BLaER1 treated with 17β-estradiol and CSF1 and Interleukin-3, amounts not matched to agents 10 nM and 100 nM (cell line): ENCODE measurements at regions not wholly inside any gene's neighbourhood (a gene's known extent, or its start where the extent isn't known, plus 50 kb on each side); places are given as distances from the start of the nearest gene placed in this dataset.
A peak's percentile ranks its signal among the peaks of the same experiment; 100 is the strongest.

Experiments used
- H3K27ac ChIP-seq, 11 experiments: shearing (Covaris generic); formaldehyde crosslinking; 2 replicates each; pipeline ENCODE4 v1.8.1; 2022
- H3K27me3 ChIP-seq, 11 experiments: shearing (Covaris generic); formaldehyde crosslinking; 2 replicates each; pipeline ENCODE4 v1.8.1; 2022
- H3K36me3 ChIP-seq, 11 experiments: shearing (Covaris generic); formaldehyde crosslinking; 2 replicates each; pipeline ENCODE4 v1.8.1; 2022
- H3K4me1 ChIP-seq, 10 experiments: shearing (Covaris generic); formaldehyde crosslinking; 2 replicates each; pipeline ENCODE4 v1.8.1; 2022
- H3K4me2 ChIP-seq, 11 experiments: shearing (Covaris generic); formaldehyde crosslinking; 2 replicates each; pipeline ENCODE4 v1.8.1; 2022
- H3K4me3 ChIP-seq, 10 experiments: shearing (Covaris generic); formaldehyde crosslinking; 2 replicates each; pipeline ENCODE4 v1.8.1; 2022
- H3K9ac ChIP-seq, 11 experiments: shearing (Covaris generic); formaldehyde crosslinking; 2 replicates each; pipeline ENCODE4 v1.8.1; 2022
- H3K9me3 ChIP-seq, 11 experiments: shearing (Covaris generic); formaldehyde crosslinking; replicated peaks in 1 of 11; 2 replicates each; pipeline ENCODE4 v1.8.1; 2022
- H4K20me1 ChIP-seq, 11 experiments: shearing (Covaris generic); formaldehyde crosslinking; 2 replicates each; pipeline ENCODE4 v1.8.1; 2022
- Cebpa-rat ChIP-seq, 11 experiments: shearing (Covaris generic); IDR thresholded peaks; 2 replicates each; pipeline ENCODE4 v1.8.1; 2022

GRCh38 chr13:79119578-79120107, 286.4 kb downstream of the RBM26 start:
- peaks cover 0 to 8% (median 0%) of the 10 kb centered on the region in 11 experiments; a peak in 3 of 22 replicates for H3K9me3 ChIP-seq

DNA sequence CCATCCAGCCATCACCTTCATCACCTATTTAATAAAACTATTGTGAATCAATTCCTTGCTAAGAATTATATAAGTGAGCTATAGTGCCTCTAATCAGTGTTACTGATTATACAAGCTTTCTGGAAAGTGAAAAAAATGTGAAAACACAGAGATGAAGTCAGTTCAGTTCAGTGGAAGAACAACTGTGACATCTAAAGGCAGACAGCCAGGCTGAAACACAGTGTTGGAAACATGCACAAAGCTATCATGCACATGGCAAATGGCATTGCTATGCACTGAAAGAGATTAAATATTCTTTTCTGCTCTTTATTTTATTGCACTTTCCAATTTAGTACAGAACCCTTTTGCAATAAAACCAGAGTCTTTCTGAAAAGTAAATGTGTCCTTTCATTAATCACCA, 294.0 kb downstream of the RBM26 start:
- Histone ChIP-seq H3K27me3 (no peaks in the 10 kb centered on the region), H3K27ac (no peak overlapping the region)
- TF ChIP-seq Cebpa-rat (IDR thresholded peaks at IDR 0.05) = no peak

More at GRCh38 chr13:79119578-79120107, 286.4 kb downstream of the RBM26 start:
- Histone ChIP-seq H3K27ac (no peak overlapping the region), H3K4me3 (no peak overlapping the region), H3K4me2 (no peak overlapping the region), H3K4me1 (no peaks in the 10 kb centered on the region), H4K20me1 (no peaks in the 10 kb centered on the region), H3K36me3 (no peaks in the 10 kb centered on the region), H3K27me3 (no peaks in the 10 kb centered on the region), H3K9ac (no peak overlapping the region)
- TF ChIP-seq Cebpa-rat (IDR thresholded peaks at IDR 0.05) = no peak

GRCh38 chr13:79108914-79109643, 297.0 kb downstream of the RBM26 start:
- H3K9me3 ChIP-seq = no peaks in the 10 kb centered on the region
- no peak overlapping the region for H3K27ac ChIP-seq
- no peak overlapping the region for H3K9ac ChIP-seq
- no peaks in the 10 kb centered on the region for H3K27me3 ChIP-seq
- TF ChIP-seq Cebpa-rat (IDR thresholded peaks at IDR 0.05) = no peak
- H3K4me3 ChIP-seq = no peak overlapping the region
- H3K4me1 ChIP-seq = no peaks in the 10 kb centered on the region
- no peaks in the 10 kb centered on the region for H4K20me1 ChIP-seq
- no peak overlapping the region for H3K4me2 ChIP-seq
- H3K36me3 ChIP-seq = no peaks in the 10 kb centered on the region

More for the DNA sequence above, 294.0 kb downstream of the RBM26 start:
- H3K9me3 ChIP-seq = no peaks in the 10 kb centered on the region
- H3K4me3 ChIP-seq = no peak overlapping the region
- H3K4me2 ChIP-seq = no peak overlapping the region
- no peaks in the 10 kb centered on the region for H3K36me3 ChIP-seq
- no peaks in the 10 kb centered on the region for H3K4me1 ChIP-seq
- no peaks in the 10 kb centered on the region for H4K20me1 ChIP-seq
- H3K9ac ChIP-seq = no peak overlapping the region

GRCh38 chr13:79098596-79098995, 307.5 kb downstream of the RBM26 start:
- H4K20me1 ChIP-seq = no peaks in the 10 kb centered on the region
- no peak for TF ChIP-seq Cebpa-rat (IDR thresholded peaks at IDR 0.05)
- no peaks in the 10 kb centered on the region for H3K36me3 ChIP-seq
- H3K27me3 ChIP-seq = no peaks in the 10 kb centered on the region
- H3K27ac ChIP-seq = no peak overlapping the region
- no peaks in the 10 kb centered on the region for H3K4me1 ChIP-seq
- no peaks in the 10 kb centered on the region for H3K9me3 ChIP-seq
- H3K4me3 ChIP-seq = no peak overlapping the region
- H3K4me2 ChIP-seq = no peak overlapping the region
- no peak overlapping the region for H3K9ac ChIP-seq

DNA sequence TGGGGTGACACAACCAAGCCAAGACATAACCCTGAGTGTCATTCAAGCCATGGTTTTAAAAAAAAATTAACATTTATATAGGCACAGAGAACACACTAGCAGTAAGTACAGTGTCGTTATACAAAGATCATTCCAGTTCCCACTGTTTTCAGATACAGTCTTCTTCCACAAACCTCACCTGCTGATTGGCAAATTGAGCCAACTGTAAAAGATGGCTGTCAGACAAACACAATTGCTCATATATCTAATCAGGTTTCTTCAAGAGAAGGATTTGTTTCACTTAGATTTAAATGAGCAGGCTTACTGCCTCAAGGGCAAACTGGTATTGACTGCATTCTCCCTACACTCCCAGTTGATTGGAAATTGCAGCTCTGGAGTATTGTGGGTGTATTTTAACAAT, 308.9 kb downstream of the RBM26 start:
- H3K9ac ChIP-seq = no peak overlapping the region
- H3K27me3 ChIP-seq = no peaks in the 10 kb centered on the region
- no peak overlapping the region for H3K4me3 ChIP-seq
- no peaks in the 10 kb centered on the region for H3K36me3 ChIP-seq
- H4K20me1 ChIP-seq = no peaks in the 10 kb centered on the region
- H3K9me3 ChIP-seq = no peaks in the 10 kb centered on the region
- no peak overlapping the region for H3K27ac ChIP-seq
- no peaks in the 10 kb centered on the region for H3K4me1 ChIP-seq
- H3K4me2 ChIP-seq = no peak overlapping the region
- no peak for TF ChIP-seq Cebpa-rat (IDR thresholded peaks at IDR 0.05)

DNA sequence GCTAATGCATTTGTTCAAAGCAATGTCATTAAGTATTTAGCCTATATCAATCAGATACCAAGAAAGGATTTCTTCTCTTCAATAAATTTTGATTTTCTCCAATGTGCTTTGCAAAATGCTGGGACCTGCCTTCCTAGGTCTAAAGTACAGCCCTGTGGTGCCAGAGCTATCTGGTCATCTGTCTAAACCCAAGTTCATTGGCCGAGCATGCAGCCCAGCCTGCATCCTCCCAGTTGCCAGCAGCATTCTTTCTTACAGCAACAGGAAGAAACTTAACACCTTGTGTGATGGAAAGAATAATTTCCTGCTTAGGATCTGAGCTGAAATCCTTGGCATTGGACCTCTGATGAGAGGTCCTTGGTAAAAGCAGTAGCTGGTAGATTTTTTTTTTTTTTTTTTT, 310.0 kb downstream of the RBM26 start:
- no peak overlapping the region for H3K27ac ChIP-seq
- no peaks in the 10 kb centered on the region for H3K27me3 ChIP-seq
- no peak overlapping the region for H3K4me3 ChIP-seq
- H3K4me1 ChIP-seq = no peaks in the 10 kb centered on the region
- no peaks in the 10 kb centered on the region for H4K20me1 ChIP-seq
- H3K9ac ChIP-seq = no peak overlapping the region
- H3K9me3 ChIP-seq = no peaks in the 10 kb centered on the region
- no peak overlapping the region for H3K4me2 ChIP-seq
- TF ChIP-seq Cebpa-rat (IDR thresholded peaks at IDR 0.05) = no peak
- H3K36me3 ChIP-seq = no peaks in the 10 kb centered on the region

DNA sequence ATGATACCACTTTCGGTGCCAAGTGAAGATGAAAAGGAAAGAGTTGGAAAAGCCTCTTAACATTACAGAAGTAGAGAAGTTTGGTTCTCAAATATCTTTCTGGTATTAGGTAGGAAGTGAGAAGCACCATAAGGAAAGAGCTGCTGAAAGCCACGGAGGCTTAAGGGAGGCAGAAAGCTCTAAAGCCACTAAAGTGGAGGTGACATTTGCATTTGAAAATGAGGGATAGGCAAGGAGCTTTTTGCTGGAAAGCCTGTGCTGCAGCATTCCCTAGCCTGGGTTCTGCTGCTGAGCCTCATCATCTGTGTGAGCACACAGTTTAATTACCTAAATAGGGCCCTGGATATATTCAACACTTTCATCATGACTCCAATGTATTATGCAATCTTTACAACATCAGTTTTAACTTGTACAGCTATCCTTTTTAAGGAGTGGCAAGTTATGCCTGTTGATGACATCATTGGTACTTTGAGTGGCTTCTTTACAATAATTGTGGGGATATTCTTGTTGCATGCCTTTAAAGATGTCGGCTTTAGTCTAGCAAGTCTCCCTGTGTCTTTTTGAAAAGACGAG, 315.4 kb downstream of the RBM26 start:
- Histone ChIP-seq H3K4me2 (no peak overlapping the region), H4K20me1 (no peaks in the 10 kb centered on the region), H3K4me3 (no peak overlapping the region), H3K4me1 (no peaks in the 10 kb centered on the region), H3K27me3 (no peaks in the 10 kb centered on the region), H3K27ac (no peak overlapping the region), H3K36me3 (no peaks in the 10 kb centered on the region), H3K9ac (no peak overlapping the region), H3K9me3 (no peaks in the 10 kb centered on the region)
- TF ChIP-seq Cebpa-rat (IDR thresholded peaks at IDR 0.05) = 0 out of 22 replicates have a peak, but pooled peaks of 1 of the 11 experiments have one; percentile 21

- Histone ChIP-seq H3K4me1 (no peaks in the 10 kb centered on the region), H4K20me1 (no peaks in the 10 kb centered on the region), H3K36me3 (no peaks in the 10 kb centered on the region), H3K4me3 (no peak overlapping the region), H3K4me2 (no peak overlapping the region), H3K9ac (no peak overlapping the region), H3K27ac (no peak overlapping the region), H3K27me3 (no peaks in the 10 kb centered on the region), H3K9me3 (no peaks in the 10 kb centered on the region)
- no peak for TF ChIP-seq Cebpa-rat (IDR thresholded peaks at IDR 0.05)
Observed at GRCh38 chr13:79084802-79085424, 321.1 kb downstream of the RBM26 start.

- no peak for TF ChIP-seq Cebpa-rat (IDR thresholded peaks at IDR 0.05)
- Histone ChIP-seq H3K9me3 (peaks cover 0 to 11% (median 0%) of the 10 kb centered on the region in 11 experiments; a peak in 2 of 22 replicates), H3K27me3 (no peaks in the 10 kb centered on the region), H4K20me1 (no peaks in the 10 kb centered on the region), H3K9ac (no peak overlapping the region), H3K27ac (no peak overlapping the region), H3K4me2 (no peak overlapping the region), H3K4me3 (no peak overlapping the region), H3K36me3 (no peaks in the 10 kb centered on the region), H3K4me1 (no peaks in the 10 kb centered on the region)
Observed at GRCh38 chr13:79081942-79082341, 324.1 kb downstream of the RBM26 start.
